Ascending aorta (tissue), 2 donors: ENCODE measurements at regions not wholly inside any gene's neighbourhood (a gene's known extent, or its start where the extent isn't known, plus 50 kb on each side); places are given as distances from the start of the nearest gene placed in this dataset.
"Not testable (repeated sequence)": the region's sequence is repeated elsewhere in the genome, so short reads cannot be mapped to it uniquely, and the experiment has no call there.

ENCODE experiments used
- DNase-seq, 2 donors: peaks; one replicate each; pipeline ENCODE4 v3.0.0-alpha.2; 2019; ENCODE audit warnings: low spot score in 2 of 2
- H3K27ac ChIP-seq, 2 donors: fragments of 200-600 bp; sonication (generic); one replicate each; pipeline ENCODE4 v1.5.1; 2016 to 2017; ENCODE audit warnings: mild to moderate bottlenecking in 1 of 2
- H3K27me3 ChIP-seq: fragments of 200-600 bp; sonication (generic); one replicate; pipeline ENCODE4 v1.5.1; 2017
- H3K36me3 ChIP-seq, 2 donors: fragments of 200-600 bp; sonication (generic); one replicate each; pipeline ENCODE4 v1.5.1; 2016
- H3K4me1 ChIP-seq, 2 donors: fragments of 200-600 bp; sonication (generic); one replicate each; pipeline ENCODE4 v1.5.1; 2016 to 2017; ENCODE audit warnings: mild to moderate bottlenecking in 1 of 2
- H3K4me3 ChIP-seq, 2 donors: fragments of 200-600 bp; sonication (generic); one replicate each; pipeline ENCODE4 v1.5.1; 2016 to 2017; ENCODE audit warnings: mild to moderate bottlenecking in 1 of 2
- H3K9me3 ChIP-seq, 2 donors: fragments of 200-600 bp; sonication (generic); one replicate each; pipeline ENCODE4 v1.5.1; 2016
- CTCF ChIP-seq, 3 experiments: fragments of 200-600 bp in 2 of 3; fragments of 450-650 bp in 1 of 3; sonication (generic) in 2 of 3; IDR thresholded peaks; one replicate each; pipeline ENCODE4 v1.5.1; 2016 to 2019; ENCODE audit warnings: antibody characterized with exemption in 3 of 3, mild to moderate bottlenecking in 1 of 3, moderate library complexity in 1 of 3
- intact Hi-C: fragments of 100-400 bp; cut with DNase I; formaldehyde crosslinking; loops from one replicate; pipeline ENCODE4 v1.15.1; 2023

- Histone ChIP-seq H3K4me3 (no peak overlapping the region), H3K27ac (no peak overlapping the region), H3K4me1 (no peaks in the 10 kb centered on the region), H3K36me3 (no peaks in the 10 kb centered on the region), H3K27me3 (no peaks in the 10 kb centered on the region), H3K9me3 (no peaks in the 10 kb centered on the region)
- no peak for DNase-seq
- intact Hi-C loops, result no loop called here
- TF ChIP-seq CTCF (IDR thresholded peaks at IDR 0.05), result no peak
These were observed 470.0 kb downstream of the CBLN4 start for GRCh38 chr20:55535366-55535765.

GRCh38 chr20:55533632-55534031 is 471.7 kb downstream of the CBLN4 start:
- Histone ChIP-seq H3K4me1 (no peaks in the 10 kb centered on the region), H3K27ac (no peak overlapping the region), H3K4me3 (no peak overlapping the region), H3K36me3 (no peaks in the 10 kb centered on the region), H3K27me3 (no peaks in the 10 kb centered on the region), H3K9me3 (no peaks in the 10 kb centered on the region)
- intact Hi-C loops, result no loop called here
- TF ChIP-seq CTCF (IDR thresholded peaks at IDR 0.05), result no peak
- DNase-seq, result no peak

- no peak overlapping the region for H3K4me3 ChIP-seq
- H3K27ac ChIP-seq, result no peak overlapping the region
- no peaks in the 10 kb centered on the region for H3K27me3 ChIP-seq
- DNase-seq, result no peak
- H3K36me3 ChIP-seq, result no peaks in the 10 kb centered on the region
- no peaks in the 10 kb centered on the region for H3K4me1 ChIP-seq
- TF ChIP-seq CTCF (IDR thresholded peaks at IDR 0.05), result no peak
- intact Hi-C loops, result no loop called here
- no peaks in the 10 kb centered on the region for H3K9me3 ChIP-seq
These were observed 474.6 kb downstream of the CBLN4 start for GRCh38 chr20:55530763-55531162.

GRCh38 chr20:55528482-55528881 is 476.8 kb downstream of the CBLN4 start:
- Histone ChIP-seq H3K4me1 (no peaks in the 10 kb centered on the region), H3K36me3 (no peaks in the 10 kb centered on the region), H3K27me3 (no peaks in the 10 kb centered on the region), H3K4me3 (no peak overlapping the region), H3K27ac (no peak overlapping the region), H3K9me3 (no peaks in the 10 kb centered on the region)
- intact Hi-C loops, result no loop called here
- TF ChIP-seq CTCF (IDR thresholded peaks at IDR 0.05), result no peak
- no peak for DNase-seq

GRCh38 chr20:55522296-55522815 is 483.0 kb downstream of the CBLN4 start:
- Histone ChIP-seq H3K4me1 (no peaks in the 10 kb centered on the region), H3K9me3 (no peaks in the 10 kb centered on the region), H3K27ac (no peak overlapping the region), H3K27me3 (no peaks in the 10 kb centered on the region), H3K36me3 (no peaks in the 10 kb centered on the region), H3K4me3 (no peak overlapping the region)
- TF ChIP-seq CTCF (IDR thresholded peaks at IDR 0.05), result no peak
- intact Hi-C loops, result no loop called here
- DNase-seq, result no peak

- H3K27me3 ChIP-seq, H3K4me3 ChIP-seq, H3K27ac ChIP-seq, H3K4me1 ChIP-seq, H3K36me3 ChIP-seq, DNase-seq, intact Hi-C loops, H3K9me3 ChIP-seq: not testable (repeated sequence)
These were observed 487.7 kb downstream of the CBLN4 start for GRCh38 chr20:55517584-55517983.
